HG03521 (cell line): ENCODE measurements at regions not wholly inside any gene's neighbourhood (a gene's known extent, or its start where the extent isn't known, plus 50 kb on each side); places are given as distances from the start of the nearest gene placed in this dataset.

Experiments
- ATAC-seq: cut with Tn5 transposase; IDR thresholded peaks from one replicate; pipeline ENCODE4 v1.9.1; 2021; ENCODE audit warnings: mild to moderate bottlenecking, moderate library complexity; ENCODE audit not compliant: unreplicated experiment

DNA sequence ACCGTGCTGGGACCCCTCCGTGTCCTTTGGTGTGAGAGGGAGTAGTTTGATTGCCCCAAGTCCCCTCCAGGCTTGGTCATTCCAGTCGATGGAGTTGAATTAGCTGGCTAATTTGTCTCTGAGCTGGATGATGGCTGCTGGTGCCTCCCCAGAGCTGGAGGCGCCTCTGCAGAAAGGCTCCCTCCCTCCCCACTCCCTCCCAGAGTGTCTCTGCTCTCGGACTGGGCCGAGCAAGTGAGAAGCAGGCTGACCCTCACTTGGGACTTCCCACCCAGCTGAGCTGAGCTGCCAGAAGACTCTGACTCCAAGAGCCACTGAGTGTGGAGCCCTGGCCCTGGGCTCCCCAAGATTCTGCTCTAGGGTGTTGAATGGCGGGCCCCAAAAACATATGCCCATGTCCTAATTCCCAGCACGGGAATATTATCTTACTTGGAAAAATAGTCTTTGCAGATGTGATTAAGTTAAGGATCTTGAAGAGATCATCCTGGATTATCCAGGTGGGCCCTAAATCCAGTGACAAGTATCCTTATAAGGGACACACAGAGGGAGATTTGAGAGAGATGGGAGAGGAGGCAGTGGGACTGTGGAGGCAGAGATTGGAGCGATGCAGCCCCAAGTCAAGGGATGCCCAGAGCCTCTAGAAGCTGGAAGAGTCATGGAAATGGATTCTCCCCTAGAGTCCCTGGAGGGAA, 60.7 kb upstream of the TLE3 start:
- ATAC-seq, result no peak

DNA sequence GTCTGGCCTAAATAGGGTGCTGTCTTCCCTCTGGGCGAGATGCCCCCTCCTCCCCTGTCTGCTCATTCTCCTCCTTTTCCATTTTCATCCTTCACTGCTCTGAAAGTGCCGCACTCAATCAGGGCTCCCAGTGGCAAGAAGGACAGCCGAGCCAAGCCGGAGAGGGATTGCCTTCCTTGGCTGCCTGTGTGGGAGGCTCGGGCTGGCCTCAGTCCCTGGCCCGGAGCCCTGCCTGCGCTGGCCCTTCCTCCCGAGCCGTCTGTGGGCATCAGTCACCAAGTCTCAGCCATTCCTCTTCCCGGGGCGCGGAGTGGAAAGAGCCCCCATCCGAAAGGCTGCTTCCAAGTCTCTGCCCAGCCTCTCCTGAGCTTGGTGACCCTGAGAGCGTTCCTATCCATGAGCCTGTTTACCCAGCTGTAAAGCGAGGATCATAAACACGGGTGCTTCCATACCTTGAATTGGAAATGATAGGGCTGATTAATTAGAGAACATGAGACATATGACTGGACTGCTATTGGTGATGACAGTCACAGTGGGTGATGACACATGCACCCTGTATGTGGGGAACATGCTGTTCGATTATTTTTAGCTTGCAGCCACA, 59.1 kb upstream of the TLE3 start:
- ATAC-seq, result no peak

DNA sequence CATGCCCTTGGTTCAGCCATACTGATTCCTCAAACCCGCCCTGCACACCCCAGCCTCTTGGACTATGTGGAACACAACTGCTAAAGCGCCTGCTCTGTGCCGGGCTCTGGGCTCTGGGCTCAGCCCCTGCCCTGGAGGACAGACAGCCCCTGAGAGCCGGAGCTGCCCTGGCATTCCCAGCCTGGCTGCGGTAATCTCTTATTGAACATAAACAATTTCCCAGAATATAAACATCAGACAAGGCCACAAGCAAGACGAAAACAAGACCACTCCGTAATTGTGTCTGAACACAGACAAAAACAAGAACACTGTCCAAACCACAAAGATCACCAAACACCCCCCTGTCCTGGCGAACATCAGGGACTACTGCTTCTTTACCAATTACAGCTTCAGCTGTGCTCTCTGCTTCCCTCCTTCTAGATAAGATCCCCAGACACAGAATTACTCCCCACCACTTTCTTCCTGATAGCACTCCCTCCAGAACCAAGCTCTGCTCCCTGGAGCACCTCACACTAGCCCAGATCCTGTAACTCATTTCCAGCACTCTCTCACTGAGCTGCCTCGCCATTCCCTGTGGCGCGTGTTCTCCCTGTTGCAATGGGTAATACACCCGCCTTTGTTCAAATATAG, 57.1 kb upstream of the TLE3 start:
- no peak for ATAC-seq

DNA sequence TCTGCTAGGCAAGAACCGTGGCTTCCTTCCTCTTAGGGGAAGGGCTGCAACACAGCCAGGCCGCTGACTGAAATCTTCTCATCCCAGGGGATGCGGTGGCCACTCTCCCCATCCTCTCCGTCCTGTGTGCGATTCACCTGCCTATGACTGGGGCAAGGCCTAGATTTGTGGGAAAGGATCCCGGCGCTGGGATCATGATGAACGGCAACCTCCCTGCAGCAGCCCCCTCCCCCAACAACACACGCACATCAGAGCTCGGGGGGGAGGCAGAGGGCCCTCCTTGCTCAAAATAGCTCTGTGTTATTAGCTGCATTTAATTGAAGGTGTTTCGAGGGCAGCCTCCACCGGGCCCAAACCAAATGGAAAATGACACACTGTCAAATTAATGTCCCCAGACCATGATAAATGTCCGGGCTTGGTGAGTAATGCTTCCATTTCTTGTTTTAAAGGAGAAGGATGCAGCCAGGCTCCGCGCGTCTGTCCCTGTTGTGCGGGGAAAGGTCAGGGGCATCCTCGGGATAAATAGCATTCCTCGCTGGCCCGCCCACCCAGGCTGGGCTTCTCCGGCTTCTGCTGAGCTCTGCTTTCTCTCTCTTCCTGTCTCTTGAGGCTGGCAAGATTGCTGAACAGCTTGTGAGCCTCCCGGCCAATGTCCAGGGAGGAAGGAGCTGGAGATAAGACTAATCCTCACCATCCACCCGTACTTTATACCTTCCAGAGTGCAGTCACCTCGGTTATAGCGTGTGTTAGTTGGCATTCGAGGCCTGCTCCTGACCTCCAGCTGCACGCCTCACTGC, 56.4 kb upstream of the TLE3 start:
- no peak for ATAC-seq

DNA sequence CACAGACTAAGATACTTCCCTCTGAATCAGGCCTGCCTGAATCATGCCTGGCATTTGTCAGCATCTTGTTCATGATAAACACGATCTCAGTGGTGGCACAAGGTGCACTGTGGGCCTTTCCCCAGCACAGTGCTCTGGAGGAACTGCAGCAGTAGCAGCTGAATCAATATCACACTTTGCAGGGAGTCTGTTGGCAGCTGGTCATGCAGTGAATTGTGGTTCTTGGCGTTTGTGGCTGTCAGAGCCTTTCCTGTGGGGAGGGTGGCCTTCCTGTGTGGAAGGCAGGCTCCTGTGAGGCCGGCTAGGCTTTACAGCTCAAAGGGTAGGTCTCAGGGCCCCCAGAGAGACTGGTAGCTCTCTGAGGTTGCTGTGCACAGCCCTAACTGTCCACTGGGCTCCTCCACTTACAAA, 54.4 kb upstream of the TLE3 start:
- ATAC-seq, result no peak

DNA sequence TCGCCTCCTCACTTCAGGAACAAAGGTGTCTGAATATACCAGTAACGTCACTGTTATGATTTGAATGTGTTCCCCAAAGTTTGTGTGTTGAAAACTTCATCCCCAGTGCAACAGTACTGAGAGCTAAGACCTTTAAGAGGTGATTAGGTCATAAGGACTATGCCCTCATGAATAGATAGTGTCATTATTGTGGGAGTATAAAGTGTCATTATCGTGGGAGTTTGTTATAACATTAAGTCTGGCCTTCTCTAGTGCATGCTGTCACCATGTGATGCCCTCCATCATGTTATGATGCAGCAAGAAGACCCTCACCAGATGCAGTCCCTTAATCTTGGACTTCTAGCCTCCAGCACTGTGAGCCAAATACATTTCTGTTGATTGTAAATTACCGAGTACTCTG, 53.7 kb upstream of the TLE3 start:
- no peak for ATAC-seq

DNA sequence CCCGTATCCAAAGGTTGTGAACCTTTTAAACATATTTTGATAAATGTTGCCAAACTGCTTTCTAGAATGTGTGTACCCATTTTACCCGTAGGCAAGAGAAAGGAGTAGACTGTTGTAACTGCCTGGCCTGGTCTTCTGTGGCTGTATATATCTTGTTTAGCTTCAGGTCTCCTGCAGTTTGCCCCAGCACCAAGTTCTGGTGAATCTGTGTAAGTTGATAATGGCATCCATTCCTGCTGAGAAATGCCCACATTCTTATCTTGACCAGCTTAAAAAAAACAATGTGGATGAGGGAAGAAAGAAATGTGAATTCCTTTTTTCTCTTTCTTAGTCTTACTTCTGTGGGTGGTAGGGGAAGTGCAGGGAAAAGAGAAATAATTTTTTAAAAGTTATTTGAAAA, 53.3 kb upstream of the TLE3 start:
- ATAC-seq, result no peak

DNA sequence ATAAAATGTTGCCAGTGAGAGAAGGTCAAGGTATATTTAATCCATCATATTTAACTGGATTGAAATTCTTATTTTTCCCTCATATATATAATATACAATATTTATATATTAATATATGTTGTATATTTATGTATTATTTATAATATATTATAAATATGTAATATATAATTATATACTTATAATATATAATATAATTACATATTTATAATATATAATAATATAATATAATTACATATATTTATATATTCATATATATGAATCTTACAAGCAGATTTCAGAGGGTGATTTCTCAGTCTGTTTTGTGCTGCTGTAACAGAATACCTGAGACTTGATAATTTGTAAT, 52.7 kb upstream of the TLE3 start:
- no peak for ATAC-seq

DNA sequence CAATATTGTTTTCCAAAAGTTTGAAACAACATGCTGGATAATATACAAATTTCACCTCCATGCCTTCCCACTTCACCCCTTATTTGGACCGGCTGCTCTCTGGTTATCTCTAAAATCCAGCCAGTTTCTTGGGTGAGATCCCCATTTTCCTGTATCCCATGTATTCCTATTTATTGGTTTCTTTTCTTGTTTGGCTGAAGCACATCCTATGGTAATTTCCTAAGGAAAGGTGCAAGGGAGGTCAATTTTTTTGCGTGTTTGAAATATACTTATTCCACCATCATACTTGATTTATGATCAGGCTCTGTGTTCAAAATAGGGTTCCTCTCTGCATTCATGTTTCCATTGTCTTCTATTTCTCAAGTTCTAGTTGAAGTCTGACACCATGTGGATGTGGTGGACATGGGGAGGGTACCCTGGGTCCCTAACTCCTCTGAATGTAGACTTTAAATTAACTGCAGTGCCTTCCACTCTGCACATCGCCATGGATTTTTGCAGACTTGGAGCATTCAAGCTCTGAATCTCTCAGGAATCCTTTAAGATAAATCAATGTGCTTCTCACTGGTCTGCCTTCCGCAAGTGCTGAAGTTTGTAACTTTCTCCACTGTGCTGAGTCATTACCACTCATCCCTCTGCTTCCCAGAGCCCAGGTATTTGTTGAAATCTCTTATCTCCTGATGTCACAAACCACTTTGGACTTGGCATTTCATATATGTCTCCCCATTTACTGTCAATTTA, 52.1 kb upstream of the TLE3 start:
- no peak for ATAC-seq

DNA sequence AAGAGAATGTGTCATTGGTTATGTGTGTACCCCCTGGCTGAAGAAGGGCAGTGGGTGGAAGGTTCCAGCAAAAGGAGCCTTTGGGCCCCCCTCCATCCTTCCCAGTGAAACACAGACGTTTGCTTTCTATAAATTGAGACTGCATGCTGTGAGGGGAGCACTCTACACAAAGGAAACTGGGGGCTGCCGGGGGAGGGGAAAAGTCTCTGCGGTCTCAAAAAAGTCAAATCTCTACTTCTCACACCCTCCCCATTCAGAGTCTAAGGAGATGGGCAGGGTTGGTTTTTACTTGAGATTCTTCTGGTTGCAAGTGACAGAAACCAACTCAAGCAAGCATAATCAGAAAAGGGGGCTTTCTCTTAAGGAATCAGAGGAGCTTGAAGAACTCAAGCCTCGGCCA, 50.1 kb upstream of the TLE3 start:
- ATAC-seq, result no peak
